Vagina (tissue), 2 donors: ENCODE measurements at regions not wholly inside any gene's neighbourhood (a gene's known extent, or its start where the extent isn't known, plus 50 kb on each side); places are given as distances from the start of the nearest gene placed in this dataset.

Experiments used
- POLR2A ChIP-seq, 2 donors: fragments of 450-650 bp; IDR thresholded peaks; one replicate each; pipeline ENCODE4 v1.6.1; 2017; ENCODE audit warnings: antibody characterized with exemption in 2 of 2, mild to moderate bottlenecking in 2 of 2, moderate library complexity in 2 of 2
- POLR2AphosphoS5 ChIP-seq, 2 donors: sonication (generic); formaldehyde crosslinking; IDR thresholded peaks; one replicate each; pipeline ENCODE4 v1.9.0; 2017; ENCODE audit warnings: antibody characterized with exemption in 2 of 2, mild to moderate bottlenecking in 2 of 2, low read depth in 1 of 2; ENCODE audit not compliant: insufficient read depth in 1 of 2
- TF ChIP-seq, protein P1 (sequence below), 3 experiments: fragments of 450-650 bp in 2 of 3; fragments of 200-600 bp in 1 of 3; sonication (generic) in 1 of 3; IDR thresholded peaks; one replicate each; pipeline ENCODE4 v1.5.1; 2017 to 2019; ENCODE audit warnings: antibody characterized with exemption in 3 of 3, mild to moderate bottlenecking in 2 of 3, moderate library complexity in 2 of 3

DNA sequence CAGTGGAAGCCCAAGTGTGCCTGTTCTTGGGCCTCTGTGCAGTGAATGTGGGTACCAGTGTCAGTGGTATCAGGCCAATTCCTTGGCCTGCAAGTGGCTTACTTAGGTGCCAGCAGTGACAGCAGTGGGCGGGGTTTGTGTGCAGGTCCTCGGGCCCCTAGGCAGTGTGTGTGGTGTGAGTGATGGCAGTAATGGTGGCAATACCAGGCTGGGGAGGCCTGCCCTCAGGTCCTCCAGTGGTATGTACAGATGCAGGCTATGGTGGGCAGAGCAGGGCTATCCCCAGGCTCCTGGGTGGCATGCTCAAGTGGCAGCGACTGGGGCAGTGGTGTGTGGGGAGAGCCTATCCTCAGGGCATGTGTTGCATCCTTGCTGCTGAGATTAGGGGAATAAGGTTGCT lies 379.7 kb downstream of the SQOR start:
- TF ChIP-seq, protein P1, sequence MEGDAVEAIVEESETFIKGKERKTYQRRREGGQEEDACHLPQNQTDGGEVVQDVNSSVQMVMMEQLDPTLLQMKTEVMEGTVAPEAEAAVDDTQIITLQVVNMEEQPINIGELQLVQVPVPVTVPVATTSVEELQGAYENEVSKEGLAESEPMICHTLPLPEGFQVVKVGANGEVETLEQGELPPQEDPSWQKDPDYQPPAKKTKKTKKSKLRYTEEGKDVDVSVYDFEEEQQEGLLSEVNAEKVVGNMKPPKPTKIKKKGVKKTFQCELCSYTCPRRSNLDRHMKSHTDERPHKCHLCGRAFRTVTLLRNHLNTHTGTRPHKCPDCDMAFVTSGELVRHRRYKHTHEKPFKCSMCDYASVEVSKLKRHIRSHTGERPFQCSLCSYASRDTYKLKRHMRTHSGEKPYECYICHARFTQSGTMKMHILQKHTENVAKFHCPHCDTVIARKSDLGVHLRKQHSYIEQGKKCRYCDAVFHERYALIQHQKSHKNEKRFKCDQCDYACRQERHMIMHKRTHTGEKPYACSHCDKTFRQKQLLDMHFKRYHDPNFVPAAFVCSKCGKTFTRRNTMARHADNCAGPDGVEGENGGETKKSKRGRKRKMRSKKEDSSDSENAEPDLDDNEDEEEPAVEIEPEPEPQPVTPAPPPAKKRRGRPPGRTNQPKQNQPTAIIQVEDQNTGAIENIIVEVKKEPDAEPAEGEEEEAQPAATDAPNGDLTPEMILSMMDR (IDR thresholded peaks at IDR 0.05) = no peak
- TF ChIP-seq POLR2A (IDR thresholded peaks at IDR 0.05) = no peak
- TF ChIP-seq POLR2AphosphoS5 (IDR thresholded peaks at IDR 0.05; ENCODE audit: insufficient read depth in 1 of 2, low read depth in 1 of 2) = no peak
